ENCODE measurements at regions not wholly inside any gene's neighbourhood (a gene's known extent, or its start where the extent isn't known, plus 50 kb on each side); places are given as distances from the start of the nearest gene placed in this dataset.
A peak's percentile ranks its signal among the peaks of the same experiment; 100 is the strongest.
"Not testable (repeated sequence)": the region's sequence is repeated elsewhere in the genome, so short reads cannot be mapped to it uniquely, and the experiment has no call there.

- DNase-seq, result no peak
Observed at GRCh38 chr20:55052459-55052858, 577.1 kb downstream of the DOK5 start.

GRCh38 chr20:55038684-55039083 lies 563.3 kb downstream of the DOK5 start:
- DNase-seq, result no peak

- no peak for DNase-seq
Observed at GRCh38 chr20:55031971-55032370, 556.6 kb downstream of the DOK5 start.

- DNase-seq, result no peak
Observed at GRCh38 chr20:55014766-55015165, 539.4 kb downstream of the DOK5 start.

- DNase-seq, result no peak
Observed at GRCh38 chr20:55010761-55011160, 535.4 kb downstream of the DOK5 start.

GRCh38 chr20:55009066-55009465 lies 533.7 kb downstream of the DOK5 start:
- DNase-seq, result no peak

- DNase-seq, result no peak
Observed at GRCh38 chr20:55004044-55004443, 528.7 kb downstream of the DOK5 start.

- no peak for DNase-seq
Observed at GRCh38 chr20:54995553-54995952, 520.2 kb downstream of the DOK5 start.

- no peak for DNase-seq
Observed at GRCh38 chr20:54995011-54995410, 519.6 kb downstream of the DOK5 start.

GRCh38 chr20:54985091-54985490 lies 509.7 kb downstream of the DOK5 start:
- no peak for DNase-seq

GRCh38 chr20:54984104-54984448 lies 508.7 kb downstream of the DOK5 start:
- no peak for DNase-seq

- DNase-seq, result not testable (repeated sequence)
Observed at GRCh38 chr20:54983394-54984103, 508.2 kb downstream of the DOK5 start.

- DNase-seq, result no peak
Observed at GRCh38 chr20:54981175-54981574, 505.8 kb downstream of the DOK5 start.

GRCh38 chr20:54980103-54980960 lies 504.9 kb downstream of the DOK5 start:
- DNase-seq, result peak in 1 of 2 experiments; percentile 4

GRCh38 chr20:54950304-54950703 lies 474.9 kb downstream of the DOK5 start:
- no peak for DNase-seq

GRCh38 chr20:54941666-54942065 lies 466.3 kb downstream of the DOK5 start:
- no peak for DNase-seq

GRCh38 chr20:54940522-54940921 lies 465.1 kb downstream of the DOK5 start:
- no peak for DNase-seq

- DNase-seq, result no peak
Observed at GRCh38 chr20:54938707-54939106, 463.3 kb downstream of the DOK5 start.

GRCh38 chr20:54933212-54933904 lies 458.0 kb downstream of the DOK5 start:
- DNase-seq, result no peak

- no peak for DNase-seq
Observed at GRCh38 chr20:54929191-54929590, 453.8 kb downstream of the DOK5 start.

GRCh38 chr20:54928564-54928963 lies 453.2 kb downstream of the DOK5 start:
- DNase-seq, result no peak

GRCh38 chr20:54922636-54923035 lies 447.2 kb downstream of the DOK5 start:
- DNase-seq, result no peak

GRCh38 chr20:54922096-54922495 lies 446.7 kb downstream of the DOK5 start:
- DNase-seq, result no peak

GRCh38 chr20:54920491-54920890 lies 445.1 kb downstream of the DOK5 start:
- DNase-seq, result no peak
